ENCODE measurements at regions not wholly inside any gene's neighbourhood (a gene's known extent, or its start where the extent isn't known, plus 50 kb on each side); places are given as distances from the start of the nearest gene placed in this dataset.

- no peak overlapping the region for H3K4me3 ChIP-seq (ENCODE audit: low read depth, low read length)
- TF ChIP-seq, protein P1, sequence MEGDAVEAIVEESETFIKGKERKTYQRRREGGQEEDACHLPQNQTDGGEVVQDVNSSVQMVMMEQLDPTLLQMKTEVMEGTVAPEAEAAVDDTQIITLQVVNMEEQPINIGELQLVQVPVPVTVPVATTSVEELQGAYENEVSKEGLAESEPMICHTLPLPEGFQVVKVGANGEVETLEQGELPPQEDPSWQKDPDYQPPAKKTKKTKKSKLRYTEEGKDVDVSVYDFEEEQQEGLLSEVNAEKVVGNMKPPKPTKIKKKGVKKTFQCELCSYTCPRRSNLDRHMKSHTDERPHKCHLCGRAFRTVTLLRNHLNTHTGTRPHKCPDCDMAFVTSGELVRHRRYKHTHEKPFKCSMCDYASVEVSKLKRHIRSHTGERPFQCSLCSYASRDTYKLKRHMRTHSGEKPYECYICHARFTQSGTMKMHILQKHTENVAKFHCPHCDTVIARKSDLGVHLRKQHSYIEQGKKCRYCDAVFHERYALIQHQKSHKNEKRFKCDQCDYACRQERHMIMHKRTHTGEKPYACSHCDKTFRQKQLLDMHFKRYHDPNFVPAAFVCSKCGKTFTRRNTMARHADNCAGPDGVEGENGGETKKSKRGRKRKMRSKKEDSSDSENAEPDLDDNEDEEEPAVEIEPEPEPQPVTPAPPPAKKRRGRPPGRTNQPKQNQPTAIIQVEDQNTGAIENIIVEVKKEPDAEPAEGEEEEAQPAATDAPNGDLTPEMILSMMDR (IDR thresholded peaks at IDR 0.05; ENCODE audit: insufficient read depth, low read length, missing control alignments) = no peak
- CTCF ChIA-PET = no interaction called here
- DNase-seq (ENCODE audit: low read depth, low spot score) = no peak
- POLR2A ChIA-PET = no interaction called here
These were observed 257.3 kb upstream of the SPRY2 start for GRCh38 chr13:80598189-80598588.

DNA sequence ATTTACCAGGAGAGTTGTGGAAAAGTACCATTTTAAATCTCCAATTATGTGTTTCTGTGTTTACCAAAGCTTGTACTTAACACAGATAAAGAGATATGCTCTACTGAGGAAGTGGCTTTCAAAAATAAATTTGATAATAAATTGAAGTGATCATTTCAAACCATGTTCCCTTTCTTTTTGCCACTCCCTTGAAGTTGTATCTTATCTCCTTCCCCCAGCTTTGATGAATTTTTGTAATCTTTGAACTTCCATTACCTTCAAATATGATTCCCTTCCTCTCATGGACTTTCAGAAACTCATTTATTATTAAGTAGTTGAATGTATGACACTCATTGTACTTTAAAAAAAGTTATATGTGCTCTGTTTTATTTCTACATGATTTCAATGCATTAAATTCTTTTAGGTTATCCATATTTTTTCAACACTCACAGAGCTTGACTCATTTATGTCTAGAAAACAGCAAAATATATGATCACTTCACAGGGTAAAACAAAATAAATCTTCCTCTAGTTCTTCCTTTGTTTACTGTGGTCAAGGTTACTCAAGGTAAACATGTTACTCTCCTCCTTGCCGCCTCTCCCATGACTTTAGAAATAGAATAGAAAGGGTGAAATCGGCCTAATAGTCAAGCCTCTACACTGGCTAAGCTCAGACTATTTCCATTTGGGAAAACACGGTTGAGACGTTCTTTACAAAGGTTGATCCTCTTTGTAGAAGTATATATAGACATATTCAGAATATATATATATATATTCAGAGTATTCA, 251.2 kb upstream of the SPRY2 start:
- ChIA-PET CTCF (no interaction called here), POLR2A (no interaction called here)
- no peak overlapping the region for H3K4me3 ChIP-seq (ENCODE audit: low read depth, low read length)
- no peak for DNase-seq (ENCODE audit: low read depth, low spot score)
- TF ChIP-seq, protein P1 (IDR thresholded peaks at IDR 0.05; ENCODE audit: insufficient read depth, low read length, missing control alignments) = no peak

DNA sequence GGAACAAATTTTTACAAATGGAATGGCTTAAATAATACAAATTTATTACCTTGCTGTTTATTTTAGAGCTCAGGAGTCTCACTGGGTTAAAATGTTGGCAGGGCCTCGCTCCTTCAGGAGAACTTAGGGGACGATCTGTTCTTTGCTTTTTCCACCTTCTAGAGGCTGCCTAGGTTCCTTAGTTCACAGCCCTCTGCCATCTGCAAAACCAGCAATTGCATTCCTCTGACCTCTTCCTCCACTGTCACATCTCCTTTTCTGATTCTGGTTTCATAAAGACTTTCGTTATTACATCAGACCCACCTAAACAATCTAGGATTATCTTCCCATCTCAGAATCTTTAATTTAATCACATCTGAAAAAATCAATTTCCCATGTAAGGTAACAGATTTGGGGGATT, 249.6 kb upstream of the SPRY2 start:
- no peak for DNase-seq (ENCODE audit: low read depth, low spot score)
- TF ChIP-seq, protein P1 (IDR thresholded peaks at IDR 0.05; ENCODE audit: insufficient read depth, low read length, missing control alignments) = no peak
- no peak overlapping the region for H3K4me3 ChIP-seq (ENCODE audit: low read depth, low read length)
- ChIA-PET POLR2A (no interaction called here), CTCF (no interaction called here)

DNA sequence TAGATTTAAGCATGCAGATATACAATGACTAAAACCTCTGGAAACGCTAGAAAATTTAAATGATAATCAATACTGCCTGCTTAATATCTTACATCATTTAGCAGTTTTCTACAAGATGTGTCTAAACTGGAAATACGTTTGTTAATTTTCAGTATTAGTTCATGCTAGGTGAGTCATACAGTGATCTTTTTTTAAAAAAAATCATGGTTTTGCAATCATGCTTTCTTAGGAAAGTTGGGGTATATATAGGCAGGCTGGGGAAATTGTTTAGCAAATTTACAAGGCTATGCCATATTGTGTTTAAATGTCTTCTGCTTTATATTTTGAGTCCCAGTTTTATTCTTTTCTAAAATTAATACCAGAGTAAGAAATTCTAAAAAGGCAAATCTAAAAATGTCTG, 245.4 kb upstream of the SPRY2 start:
- ChIA-PET CTCF (no interaction called here), POLR2A (no interaction called here)
- DNase-seq (ENCODE audit: low read depth, low spot score) = no peak
- no peak overlapping the region for H3K4me3 ChIP-seq (ENCODE audit: low read depth, low read length)
- TF ChIP-seq, protein P1 (IDR thresholded peaks at IDR 0.05; ENCODE audit: insufficient read depth, low read length, missing control alignments) = no peak

- TF ChIP-seq, protein P1 (IDR thresholded peaks at IDR 0.05; ENCODE audit: insufficient read depth, low read length, missing control alignments) = no peak
- ChIA-PET POLR2A (no interaction called here), CTCF (no interaction called here)
- no peak for DNase-seq (ENCODE audit: low read depth, low spot score)
- no peak overlapping the region for H3K4me3 ChIP-seq (ENCODE audit: low read depth, low read length)
These were observed 244.6 kb upstream of the SPRY2 start for GRCh38 chr13:80585531-80585930.

DNA sequence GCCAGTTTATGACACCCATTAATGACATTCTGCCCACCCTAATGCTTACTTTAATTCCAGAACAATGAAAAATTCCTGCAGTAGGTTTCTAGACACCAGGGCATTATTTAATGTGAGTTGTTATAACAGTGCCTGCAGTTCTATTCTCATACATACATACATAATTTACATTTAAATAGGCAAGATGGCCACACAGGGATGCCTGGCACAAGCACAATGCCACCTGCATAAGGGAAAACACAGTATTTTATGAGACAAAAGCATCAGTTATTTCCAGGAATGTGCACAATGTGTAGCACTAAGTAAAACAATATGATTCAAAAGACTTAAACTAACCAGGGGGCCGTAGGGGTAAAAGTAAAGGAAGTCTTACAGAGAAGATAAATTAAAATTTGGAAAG, 243.9 kb upstream of the SPRY2 start:
- no peak for DNase-seq (ENCODE audit: low read depth, low spot score)
- ChIA-PET CTCF (no interaction called here), POLR2A (no interaction called here)
- H3K4me3 ChIP-seq (ENCODE audit: low read depth, low read length) = no peak overlapping the region
- TF ChIP-seq, protein P1 (IDR thresholded peaks at IDR 0.05; ENCODE audit: insufficient read depth, low read length, missing control alignments) = no peak
